SH-SY5Y (cell line): ENCODE measurements at regions not wholly inside any gene's neighbourhood (a gene's known extent, or its start where the extent isn't known, plus 50 kb on each side); places are given as distances from the start of the nearest gene placed in this dataset.

Experiments used
- GATA2 ChIP-seq: IDR thresholded peaks from 2 replicates; pipeline ENCODE4 v1.6.1; 2011; ENCODE audit warnings: mild to moderate bottlenecking, low read depth, low read length
- GATA3 ChIP-seq: IDR thresholded peaks from 2 replicates; pipeline ENCODE4 v1.6.1; 2011; ENCODE audit warnings: low read depth, mild to moderate bottlenecking, low read length, moderate library complexity

- TF ChIP-seq GATA3 (no peak), GATA2 (no peak)
Measured at GRCh38 chr4:134762053-134762452, 560.5 kb upstream of the PABPC4L start.
